NT2/D1 (cell line): ENCODE measurements at regions not wholly inside any gene's neighbourhood (a gene's known extent, or its start where the extent isn't known, plus 50 kb on each side); places are given as distances from the start of the nearest gene placed in this dataset.

Source experiments
- DNase-seq: peaks from one replicate; pipeline ENCODE4 v3.0.0-alpha.2; 2011; ENCODE audit warnings: low read depth, low spot score
- H3K27me3 ChIP-seq: 2 replicates; pipeline ENCODE4 v1.6.0; 2011; ENCODE audit warnings: mild to moderate bottlenecking; ENCODE audit not compliant: insufficient read length, insufficient read depth
- H3K36me3 ChIP-seq: 2 replicates; pipeline ENCODE4 v1.6.1; 2011; ENCODE audit warnings: mild to moderate bottlenecking, low read length, mixed read lengths; ENCODE audit not compliant: insufficient read depth, insufficient read length
- H3K4me1 ChIP-seq: 2 replicates; pipeline ENCODE4 v1.5.1; 2011; ENCODE audit not compliant: insufficient read depth, insufficient read length
- H3K4me3 ChIP-seq: 2 replicates; pipeline ENCODE4 v1.5.1; 2011; ENCODE audit warnings: low read depth; ENCODE audit not compliant: insufficient read length
- H3K9ac ChIP-seq: 2 replicates; pipeline ENCODE4 v1.6.0; 2011; ENCODE audit warnings: low read depth; ENCODE audit not compliant: insufficient read length
- H3K9me3 ChIP-seq: 2 replicates; pipeline ENCODE4 v1.5.1; 2011; ENCODE audit warnings: mild to moderate bottlenecking, low read length; ENCODE audit not compliant: insufficient read depth
- SUZ12 ChIP-seq: IDR thresholded peaks from 2 replicates; pipeline ENCODE4 v1.6.1; 2011; ENCODE audit not compliant: insufficient read length, insufficient read depth; ENCODE audit errors: extremely low read depth
- YY1 ChIP-seq: IDR thresholded peaks from 2 replicates; pipeline ENCODE4 v1.6.1; 2011; ENCODE audit not compliant: insufficient read length, insufficient read depth
- ZNF274 ChIP-seq: IDR thresholded peaks from 2 replicates; pipeline ENCODE4 v1.6.1; 2011; ENCODE audit warnings: mild to moderate bottlenecking, low read depth, low read length

- TF ChIP-seq SUZ12, result no peak
- TF ChIP-seq ZNF274, result no peak
- TF ChIP-seq YY1, result no peak
- Histone ChIP-seq H3K4me1 (no peaks in the 10 kb centered on the region), H3K27me3 (peaks cover under 1% of the 10 kb centered on the region), H3K36me3 (no peaks in the 10 kb centered on the region), H3K4me3 (no peak overlapping the region), H3K9ac (no peak overlapping the region), H3K9me3 (no peaks in the 10 kb centered on the region)
- DNase-seq, result no peak
Measured at GRCh38 chr1:208928349-208929010, 655.0 kb upstream of the CAMK1G start.

DNA sequence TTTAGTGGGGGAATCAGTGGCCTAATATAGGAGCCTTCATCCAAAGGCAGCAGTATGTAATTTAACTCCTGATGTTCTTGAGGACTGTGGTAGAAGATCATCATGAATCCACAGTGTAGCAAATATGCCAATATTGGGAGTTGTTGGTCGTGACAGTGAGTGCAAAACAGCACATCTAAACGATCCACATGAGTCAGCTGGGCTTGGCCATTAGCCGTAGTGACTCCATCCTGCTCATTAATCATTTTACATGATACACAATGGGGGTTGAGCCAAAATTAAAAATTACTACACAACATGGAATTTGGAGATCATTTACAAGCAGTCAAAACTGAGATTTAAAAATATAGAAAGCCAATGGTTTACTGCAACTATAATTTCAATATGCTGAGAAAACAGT lies 653.9 kb upstream of the CAMK1G start:
- no peak overlapping the region for H3K9ac ChIP-seq
- no peaks in the 10 kb centered on the region for H3K27me3 ChIP-seq
- no peaks in the 10 kb centered on the region for H3K36me3 ChIP-seq
- DNase-seq, result no peak
- no peak for TF ChIP-seq YY1
- no peak for TF ChIP-seq SUZ12
- TF ChIP-seq ZNF274, result no peak
- H3K4me1 ChIP-seq, result no peaks in the 10 kb centered on the region
- no peaks in the 10 kb centered on the region for H3K9me3 ChIP-seq
- no peak overlapping the region for H3K4me3 ChIP-seq

DNA sequence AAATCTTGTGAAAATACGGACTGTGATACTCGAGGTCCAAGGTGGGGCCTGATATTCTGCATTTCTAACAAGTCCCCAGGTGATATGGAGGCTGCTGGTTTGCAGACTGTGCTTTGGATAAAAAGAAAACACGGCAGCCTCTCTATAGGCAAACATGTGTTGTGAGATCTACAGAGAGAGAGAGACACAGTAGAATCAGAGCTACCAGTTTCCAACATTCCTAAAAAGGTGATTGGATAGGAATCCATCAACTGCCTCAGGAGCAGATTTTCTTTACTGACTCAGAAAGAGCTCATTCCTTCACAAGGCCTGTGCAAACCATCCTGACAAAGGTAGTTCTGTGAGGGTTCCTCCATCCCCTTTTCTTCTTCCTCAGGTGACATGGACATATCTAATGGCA lies 651.6 kb upstream of the CAMK1G start:
- H3K4me3 ChIP-seq, result no peak overlapping the region
- no peak for DNase-seq
- H3K36me3 ChIP-seq, result no peaks in the 10 kb centered on the region
- no peak for TF ChIP-seq ZNF274
- TF ChIP-seq SUZ12, result no peak
- TF ChIP-seq YY1, result no peak
- H3K4me1 ChIP-seq, result no peaks in the 10 kb centered on the region
- H3K27me3 ChIP-seq, result no peaks in the 10 kb centered on the region
- no peaks in the 10 kb centered on the region for H3K9me3 ChIP-seq
- H3K9ac ChIP-seq, result no peak overlapping the region

GRCh38 chr1:208933984-208934525 lies 649.5 kb upstream of the CAMK1G start:
- Histone ChIP-seq H3K9ac (no peak overlapping the region), H3K36me3 (no peaks in the 10 kb centered on the region), H3K4me3 (no peak overlapping the region), H3K9me3 (no peaks in the 10 kb centered on the region), H3K27me3 (no peaks in the 10 kb centered on the region), H3K4me1 (no peaks in the 10 kb centered on the region)
- TF ChIP-seq ZNF274 (no peak), SUZ12 (no peak), YY1 (no peak)
- DNase-seq, result no peak

- H3K9ac ChIP-seq, result no peak overlapping the region
Measured at GRCh38 chr1:208934933-208935332, 648.6 kb upstream of the CAMK1G start.

GRCh38 chr1:208935517-208936187 lies 647.9 kb upstream of the CAMK1G start:
- Histone ChIP-seq H3K4me1 (no peaks in the 10 kb centered on the region), H3K4me3 (no peak overlapping the region), H3K36me3 (no peaks in the 10 kb centered on the region), H3K27me3 (no peaks in the 10 kb centered on the region), H3K9me3 (no peaks in the 10 kb centered on the region), H3K9ac (no peak overlapping the region)
- no peak for TF ChIP-seq SUZ12
- TF ChIP-seq YY1, result no peak
- no peak for TF ChIP-seq ZNF274
- DNase-seq, result no peak

More at GRCh38 chr1:208934933-208935332, 648.6 kb upstream of the CAMK1G start:
- DNase-seq, result no peak
- Histone ChIP-seq H3K4me1 (no peaks in the 10 kb centered on the region), H3K36me3 (no peaks in the 10 kb centered on the region), H3K9me3 (no peaks in the 10 kb centered on the region), H3K27me3 (no peaks in the 10 kb centered on the region), H3K4me3 (no peak overlapping the region)
- TF ChIP-seq YY1, result no peak
- no peak for TF ChIP-seq ZNF274
- TF ChIP-seq SUZ12, result no peak

- Histone ChIP-seq H3K9ac (no peak overlapping the region), H3K9me3 (no peaks in the 10 kb centered on the region), H3K27me3 (no peaks in the 10 kb centered on the region), H3K36me3 (no peaks in the 10 kb centered on the region), H3K4me1 (no peaks in the 10 kb centered on the region), H3K4me3 (no peak overlapping the region)
- no peak for DNase-seq
- TF ChIP-seq ZNF274 (no peak), YY1 (no peak), SUZ12 (no peak)
Measured at GRCh38 chr1:208939537-208940085, 643.9 kb upstream of the CAMK1G start.
